HG03280 (cell line): ENCODE measurements at regions not wholly inside any gene's neighbourhood (a gene's known extent, or its start where the extent isn't known, plus 50 kb on each side); places are given as distances from the start of the nearest gene placed in this dataset.
"Not testable (repeated sequence)": the region's sequence is repeated elsewhere in the genome, so short reads cannot be mapped to it uniquely, and the experiment has no call there.

Source experiments
- ATAC-seq: cut with Tn5 transposase; IDR thresholded peaks from one replicate; pipeline ENCODE4 v1.9.1; 2021; ENCODE audit warnings: mild to moderate bottlenecking, moderate library complexity; ENCODE audit not compliant: unreplicated experiment

GRCh38 chr1:72969461-72969860, 687.1 kb upstream of the NEGR1 start:
- ATAC-seq = no peak

- no peak for ATAC-seq
Measured at GRCh38 chr1:72954943-72955342, 672.6 kb upstream of the NEGR1 start.

GRCh38 chr1:72950900-72951299, 668.6 kb upstream of the NEGR1 start:
- ATAC-seq = not testable (repeated sequence)

- no peak for ATAC-seq
Measured at GRCh38 chr1:72946903-72947499, 664.7 kb upstream of the NEGR1 start.

GRCh38 chr1:72942008-72942407, 659.7 kb upstream of the NEGR1 start:
- ATAC-seq = no peak

GRCh38 chr1:72938408-72938807, 656.1 kb upstream of the NEGR1 start:
- no peak for ATAC-seq

- ATAC-seq = no peak
Measured at GRCh38 chr1:72937905-72938304, 655.6 kb upstream of the NEGR1 start.

- ATAC-seq = no peak
Measured at GRCh38 chr1:72936942-72937341, 654.6 kb upstream of the NEGR1 start.

GRCh38 chr1:72936151-72936740, 653.9 kb upstream of the NEGR1 start:
- no peak for ATAC-seq

GRCh38 chr1:72932025-72932424, 649.7 kb upstream of the NEGR1 start:
- ATAC-seq = no peak

GRCh38 chr1:72930528-72930927, 648.2 kb upstream of the NEGR1 start:
- no peak for ATAC-seq

GRCh38 chr1:72918940-72919339, 636.6 kb upstream of the NEGR1 start:
- no peak for ATAC-seq

- ATAC-seq = no peak
Measured at GRCh38 chr1:72917920-72918319, 635.6 kb upstream of the NEGR1 start.

- no peak for ATAC-seq
Measured at GRCh38 chr1:72915581-72915980, 633.2 kb upstream of the NEGR1 start.

- ATAC-seq = no peak
Measured at GRCh38 chr1:72911656-72912055, 629.3 kb upstream of the NEGR1 start.

- ATAC-seq = no peak
Measured at GRCh38 chr1:72896256-72896655, 613.9 kb upstream of the NEGR1 start.

GRCh38 chr1:72892461-72892860, 610.1 kb upstream of the NEGR1 start:
- ATAC-seq = no peak

GRCh38 chr1:72891976-72892375, 609.6 kb upstream of the NEGR1 start:
- ATAC-seq = no peak

GRCh38 chr1:72885841-72886240, 603.5 kb upstream of the NEGR1 start:
- ATAC-seq = no peak

GRCh38 chr1:72885017-72885416, 602.7 kb upstream of the NEGR1 start:
- ATAC-seq = no peak

GRCh38 chr1:72869873-72870272, 587.5 kb upstream of the NEGR1 start:
- ATAC-seq = no peak

GRCh38 chr1:72869441-72869840, 587.1 kb upstream of the NEGR1 start:
- no peak for ATAC-seq

GRCh38 chr1:72851597-72851996, 569.3 kb upstream of the NEGR1 start:
- no peak for ATAC-seq
